ENCODE measurements at regions not wholly inside any gene's neighbourhood (a gene's known extent, or its start where the extent isn't known, plus 50 kb on each side); places are given as distances from the start of the nearest gene placed in this dataset.

DNA sequence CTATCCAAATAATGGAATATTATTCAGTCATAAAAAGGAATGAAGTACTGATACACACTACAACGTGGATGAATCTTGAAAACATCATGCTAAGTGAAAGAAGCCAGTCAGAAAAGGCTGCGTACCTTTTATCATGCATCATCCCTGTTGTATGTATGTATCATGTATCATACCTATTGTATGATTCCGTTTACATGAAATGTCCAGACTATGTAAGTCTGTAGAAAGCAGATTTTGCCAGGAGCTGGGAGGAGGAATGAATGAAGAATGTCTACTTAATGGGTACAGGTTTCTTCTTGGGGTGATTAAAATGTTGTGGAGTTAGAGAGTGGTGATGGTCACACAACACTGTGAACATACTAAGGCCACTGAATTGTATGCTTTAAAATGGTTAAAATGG lies 135.9 kb upstream of the KLF14 start:
- TF ChIP-seq POLR2A (IDR thresholded peaks at IDR 0.05; ENCODE audit: low read depth, low read length) = no peak
- no peak for TF ChIP-seq POLR2AphosphoS5 (IDR thresholded peaks at IDR 0.05; ENCODE audit: low read depth, low read length)

All from GM12892 (cell line).